H9 (cell line): ENCODE measurements at regions not wholly inside any gene's neighbourhood (a gene's known extent, or its start where the extent isn't known, plus 50 kb on each side); places are given as distances from the start of the nearest gene placed in this dataset.
A peak's percentile ranks its signal among the peaks of the same experiment; 100 is the strongest.

ENCODE experiments used
- DNase-seq: peaks from one replicate; pipeline ENCODE4 v3.0.0-alpha.2; 2017
- H2AFZ ChIP-seq: one replicate; pipeline ENCODE4 v1.6.1; 2013; ENCODE audit warnings: mild to moderate bottlenecking, low read length, control low read depth, moderate library complexity
- H2AK5ac ChIP-seq: 2 replicates; pipeline ENCODE4 v1.6.1; 2013; ENCODE audit warnings: low read length, control low read depth, mixed read lengths; ENCODE audit not compliant: insufficient read length
- H2BK120ac ChIP-seq: one replicate; pipeline ENCODE4 v1.6.1; 2013; ENCODE audit warnings: low read depth, mild to moderate bottlenecking, low read length, control low read depth, inconsistent platforms; ENCODE audit not compliant: poor library complexity, severe bottlenecking
- H2BK12ac ChIP-seq: 2 replicates; pipeline ENCODE4 v1.6.1; 2013; ENCODE audit warnings: low read length, control low read depth, mixed read lengths, low read depth; ENCODE audit not compliant: insufficient read length
- H2BK15ac ChIP-seq: 2 replicates; pipeline ENCODE4 v1.6.1; 2013; ENCODE audit warnings: low read depth, low read length, control low read depth
- H2BK20ac ChIP-seq: one replicate; pipeline ENCODE4 v1.6.1; 2013; ENCODE audit warnings: low read depth, mild to moderate bottlenecking, low read length, control low read depth, inconsistent platforms; ENCODE audit not compliant: poor library complexity, severe bottlenecking
- H2BK5ac ChIP-seq: 2 replicates; pipeline ENCODE4 v1.6.1; 2013; ENCODE audit warnings: low read length, control low read depth, mixed read lengths; ENCODE audit not compliant: insufficient read length
- H3K14ac ChIP-seq: 2 replicates; pipeline ENCODE4 v1.6.1; 2013; ENCODE audit warnings: low read length, control low read depth; ENCODE audit not compliant: insufficient read depth
- H3K18ac ChIP-seq: 2 replicates; pipeline ENCODE4 v1.6.1; 2013; ENCODE audit warnings: low read depth, mild to moderate bottlenecking, mixed read lengths, low read length, control low read depth; ENCODE audit not compliant: insufficient read length
- H3K23ac ChIP-seq: 2 replicates; pipeline ENCODE4 v1.6.1; 2013; ENCODE audit warnings: low read length, control low read depth, mixed read lengths, low read depth; ENCODE audit not compliant: insufficient read length
- H3K23me2 ChIP-seq: 2 replicates; pipeline ENCODE4 v1.6.1; 2013; ENCODE audit warnings: low read depth, mild to moderate bottlenecking, mixed read lengths, low read length, control low read depth; ENCODE audit not compliant: insufficient read length, poor library complexity, severe bottlenecking
- H3K27ac ChIP-seq: 2 replicates; pipeline ENCODE4 v1.5.1; 2013; ENCODE audit warnings: low read length, control low read depth, mixed read lengths, low read depth; ENCODE audit not compliant: insufficient read length
- H3K27me3 ChIP-seq: 2 replicates; pipeline ENCODE4 v1.6.1; 2013; ENCODE audit warnings: low read length, control low read depth, inconsistent platforms; ENCODE audit not compliant: insufficient read depth
- H3K4ac ChIP-seq: 2 replicates; pipeline ENCODE4 v1.6.1; 2013; ENCODE audit warnings: low read depth, mild to moderate bottlenecking, control low read depth, inconsistent platforms, low read length, moderate library complexity
- H3K4me1 ChIP-seq: 2 replicates; pipeline ENCODE4 v1.6.1; 2013; ENCODE audit warnings: low read length, control low read depth, inconsistent platforms; ENCODE audit not compliant: insufficient read depth
- H3K4me2 ChIP-seq: 2 replicates; pipeline ENCODE4 v1.6.1; 2013; ENCODE audit warnings: low read length, control low read depth, mixed read lengths; ENCODE audit not compliant: insufficient read length, insufficient read depth
- H3K56ac ChIP-seq: 2 replicates; pipeline ENCODE4 v1.6.1; 2013; ENCODE audit warnings: low read depth, mild to moderate bottlenecking, mixed read lengths, low read length, control low read depth; ENCODE audit not compliant: insufficient read length
- H3K79me1 ChIP-seq: 2 replicates; pipeline ENCODE4 v1.6.1; 2013; ENCODE audit warnings: low read depth, mild to moderate bottlenecking, moderate library complexity, low read length, control low read depth, inconsistent platforms; ENCODE audit not compliant: insufficient read depth, poor library complexity, severe bottlenecking
- H3K79me2 ChIP-seq: 2 replicates; pipeline ENCODE4 v1.6.1; 2013; ENCODE audit warnings: low read length, control low read depth, inconsistent platforms; ENCODE audit not compliant: insufficient read depth
- H3K9ac ChIP-seq: 2 replicates; pipeline ENCODE4 v1.6.1; 2013; ENCODE audit warnings: low read length, control low read depth, mixed read lengths; ENCODE audit not compliant: insufficient read length; ENCODE audit errors: extremely low read depth
- H3K9me3 ChIP-seq: one replicate; pipeline ENCODE4 v1.6.1; 2013; ENCODE audit warnings: low read depth, low read length, inconsistent platforms; ENCODE audit not compliant: control insufficient read depth
- H3T11ph ChIP-seq: one replicate; pipeline ENCODE4 v1.6.1; 2013; ENCODE audit warnings: mild to moderate bottlenecking, low read length, control low read depth, inconsistent platforms
- H4K20me1 ChIP-seq: one replicate; pipeline ENCODE4 v1.6.1; 2013; ENCODE audit not compliant: control insufficient read depth, insufficient read length, insufficient read depth
- H4K5ac ChIP-seq: 2 replicates; pipeline ENCODE4 v1.6.1; 2013; ENCODE audit warnings: low read depth, mild to moderate bottlenecking, mixed read lengths, low read length, control low read depth; ENCODE audit not compliant: insufficient read length
- H4K8ac ChIP-seq: replicated peaks from 2 replicates; pipeline ENCODE4 v1.6.1; 2013; ENCODE audit warnings: low read length, control low read depth, mixed read lengths, low read depth; ENCODE audit not compliant: insufficient read length
- H4K91ac ChIP-seq: 2 replicates; pipeline ENCODE4 v1.6.1; 2013; ENCODE audit warnings: low read depth, mild to moderate bottlenecking, moderate library complexity, mixed read lengths, low read length, control low read depth; ENCODE audit not compliant: insufficient read length
- H3K27ac Mint-ChIP-seq, 3 experiments: 2 replicates in 2 of 3; 3 replicates in 1 of 3; pipeline ENCODE4 v1.8.0; 2020 to 2021; ENCODE audit warnings: mixed read lengths in 3 of 3, mild to moderate bottlenecking in 1 of 3, moderate library complexity in 1 of 3
- H3K27me3 Mint-ChIP-seq: 2 replicates; pipeline ENCODE4 v1.8.0; 2021; ENCODE audit warnings: low read depth, mild to moderate bottlenecking, moderate library complexity, mixed read lengths
- H3K36me3 Mint-ChIP-seq, 3 experiments: 2 replicates in 2 of 3; 3 replicates in 1 of 3; pipeline ENCODE4 v1.8.0; 2020 to 2021; ENCODE audit warnings: low read depth in 3 of 3, mixed read lengths in 3 of 3; ENCODE audit not compliant: insufficient read depth in 1 of 3
- H3K4me1 Mint-ChIP-seq, 2 experiments: 2 replicates each; pipeline ENCODE4 v1.8.0; 2020; ENCODE audit warnings: mixed read lengths in 2 of 2
- H3K4me3 Mint-ChIP-seq, 2 experiments: 2 replicates in 1 of 2; 3 replicates in 1 of 2; pipeline ENCODE4 v1.8.0; 2020 to 2021; ENCODE audit warnings: mild to moderate bottlenecking in 2 of 2, mixed read lengths in 2 of 2, moderate library complexity in 1 of 2
- H3K9me3 Mint-ChIP-seq, 2 experiments: 2 replicates in 1 of 2; 3 replicates in 1 of 2; pipeline ENCODE4 v1.8.0; 2020; ENCODE audit warnings: mild to moderate bottlenecking in 2 of 2, mixed read lengths in 2 of 2, moderate library complexity in 1 of 2
- WGBS: extraction: QIAGEN DNeasy Blood & Tissue Kit; methylation state at CpG from one replicate; pipeline ENCODE4 v1.1.7; 2013; ENCODE audit warnings: missing lambda C conversion rate, low lambda C conversion rate, mixed read lengths; ENCODE audit not compliant: insufficient read length; ENCODE audit errors: extremely low coverage; 5-methylcytosine and 5-hydroxymethylcytosine counted together
- TF ChIP-seq, protein P1 (sequence below): fragments of 200-600 bp; sonication (generic); conservative IDR thresholded peaks from 3 replicates; pipeline ENCODE4 v1.8.0; 2021; ENCODE audit warnings: antibody characterized with exemption, mild to moderate bottlenecking

GRCh38 chr5:166251786-166252185 lies 2039.7 kb upstream of the WWC1 start:
- Histone ChIP-seq H3K27ac (no peak overlapping the region), H3K4me2 (no peak overlapping the region), H3K23ac (no peak overlapping the region), H3K9me3 (no peaks in the 10 kb centered on the region), H4K20me1 (no peaks in the 10 kb centered on the region), H4K8ac (no peak overlapping the region), H2BK15ac (no peak overlapping the region), H3K9ac (no peak overlapping the region), H3K4ac (no peak overlapping the region), H2BK5ac (no peak overlapping the region), H3K18ac (no peak overlapping the region), H2AK5ac (no peak overlapping the region), H2BK12ac (no peak overlapping the region), H3K56ac (no peak overlapping the region), H3K79me1 (no peaks in the 10 kb centered on the region), H4K5ac (no peak overlapping the region), H3T11ph (no peak overlapping the region), H3K14ac (no peak overlapping the region), H3K79me2 (no peaks in the 10 kb centered on the region), H3K4me1 (no peaks in the 10 kb centered on the region), H2BK20ac (no peak overlapping the region), H4K91ac (no peak overlapping the region), H3K27me3 (no peaks in the 10 kb centered on the region), H2BK120ac (no peak overlapping the region), H3K23me2 (no peaks in the 10 kb centered on the region), H2AFZ (no peak overlapping the region)
- H3K27me3 Mint-ChIP-seq, result no peaks in the 10 kb centered on the region
- H3K4me3 Mint-ChIP-seq, result no peak overlapping the region
- H3K27ac Mint-ChIP-seq, result 0 out of 7 replicates have a peak overlapping the region, but pooled peaks of 1 of the 3 experiments have one; percentile 66
- H3K36me3 Mint-ChIP-seq, result peaks cover 0 to 2% (median 0%) of the 10 kb centered on the region in 3 experiments; a peak in 1 of 7 replicates
- no peaks in the 10 kb centered on the region; a peak in 1 of 5 replicates for H3K9me3 Mint-ChIP-seq
- H3K4me1 Mint-ChIP-seq, result no peaks in the 10 kb centered on the region
- TF ChIP-seq, protein P1, sequence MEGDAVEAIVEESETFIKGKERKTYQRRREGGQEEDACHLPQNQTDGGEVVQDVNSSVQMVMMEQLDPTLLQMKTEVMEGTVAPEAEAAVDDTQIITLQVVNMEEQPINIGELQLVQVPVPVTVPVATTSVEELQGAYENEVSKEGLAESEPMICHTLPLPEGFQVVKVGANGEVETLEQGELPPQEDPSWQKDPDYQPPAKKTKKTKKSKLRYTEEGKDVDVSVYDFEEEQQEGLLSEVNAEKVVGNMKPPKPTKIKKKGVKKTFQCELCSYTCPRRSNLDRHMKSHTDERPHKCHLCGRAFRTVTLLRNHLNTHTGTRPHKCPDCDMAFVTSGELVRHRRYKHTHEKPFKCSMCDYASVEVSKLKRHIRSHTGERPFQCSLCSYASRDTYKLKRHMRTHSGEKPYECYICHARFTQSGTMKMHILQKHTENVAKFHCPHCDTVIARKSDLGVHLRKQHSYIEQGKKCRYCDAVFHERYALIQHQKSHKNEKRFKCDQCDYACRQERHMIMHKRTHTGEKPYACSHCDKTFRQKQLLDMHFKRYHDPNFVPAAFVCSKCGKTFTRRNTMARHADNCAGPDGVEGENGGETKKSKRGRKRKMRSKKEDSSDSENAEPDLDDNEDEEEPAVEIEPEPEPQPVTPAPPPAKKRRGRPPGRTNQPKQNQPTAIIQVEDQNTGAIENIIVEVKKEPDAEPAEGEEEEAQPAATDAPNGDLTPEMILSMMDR, result no peak
- no CpG with 5 or more reads among the region's 4 CpGs for WGBS
- DNase-seq, result no peak
